ENCODE measurements at regions not wholly inside any gene's neighbourhood (a gene's known extent, or its start where the extent isn't known, plus 50 kb on each side); places are given as distances from the start of the nearest gene placed in this dataset.

DNA sequence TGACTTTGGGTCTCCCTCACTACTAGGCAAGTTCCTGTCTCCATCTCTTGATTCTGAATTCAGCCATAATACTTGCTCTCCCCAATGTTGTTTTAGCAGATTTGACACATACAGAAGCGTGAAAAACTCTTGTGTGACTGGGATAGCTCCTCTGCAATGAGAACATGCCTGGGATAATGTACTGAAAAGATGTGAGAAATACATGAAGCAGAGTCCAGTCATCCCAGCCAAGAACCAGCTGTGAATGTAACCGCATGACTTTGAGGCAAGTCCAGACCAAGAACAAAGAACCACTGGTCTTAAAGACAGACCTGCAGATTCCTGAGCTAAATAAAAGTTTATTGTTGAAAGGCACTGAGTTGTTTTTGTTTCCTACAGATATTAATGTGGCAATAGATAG, 135.0 kb downstream of the NMUR2 start:
- TF ChIP-seq, protein P1, sequence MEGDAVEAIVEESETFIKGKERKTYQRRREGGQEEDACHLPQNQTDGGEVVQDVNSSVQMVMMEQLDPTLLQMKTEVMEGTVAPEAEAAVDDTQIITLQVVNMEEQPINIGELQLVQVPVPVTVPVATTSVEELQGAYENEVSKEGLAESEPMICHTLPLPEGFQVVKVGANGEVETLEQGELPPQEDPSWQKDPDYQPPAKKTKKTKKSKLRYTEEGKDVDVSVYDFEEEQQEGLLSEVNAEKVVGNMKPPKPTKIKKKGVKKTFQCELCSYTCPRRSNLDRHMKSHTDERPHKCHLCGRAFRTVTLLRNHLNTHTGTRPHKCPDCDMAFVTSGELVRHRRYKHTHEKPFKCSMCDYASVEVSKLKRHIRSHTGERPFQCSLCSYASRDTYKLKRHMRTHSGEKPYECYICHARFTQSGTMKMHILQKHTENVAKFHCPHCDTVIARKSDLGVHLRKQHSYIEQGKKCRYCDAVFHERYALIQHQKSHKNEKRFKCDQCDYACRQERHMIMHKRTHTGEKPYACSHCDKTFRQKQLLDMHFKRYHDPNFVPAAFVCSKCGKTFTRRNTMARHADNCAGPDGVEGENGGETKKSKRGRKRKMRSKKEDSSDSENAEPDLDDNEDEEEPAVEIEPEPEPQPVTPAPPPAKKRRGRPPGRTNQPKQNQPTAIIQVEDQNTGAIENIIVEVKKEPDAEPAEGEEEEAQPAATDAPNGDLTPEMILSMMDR (conservative IDR thresholded peaks at IDR 0.05 in 1 of 2, IDR thresholded peaks at IDR 0.05 in 1 of 2; ENCODE audit: low read depth in 1 of 2, low read length in 2 of 2): no peak
- TF ChIP-seq EZH2 (IDR thresholded peaks at IDR 0.05; ENCODE audit: low read length, missing control alignments): no peak

Measured in fibroblast of lung (primary cell).